Activated T-cell treated with anti-CD3 and anti-CD28 coated beads, Interleukin-2, amount 50 U/mL, for 72 hours (primary cell): ENCODE measurements at regions not wholly inside any gene's neighbourhood (a gene's known extent, or its start where the extent isn't known, plus 50 kb on each side); places are given as distances from the start of the nearest gene placed in this dataset.
"Not testable (repeated sequence)": the region's sequence is repeated elsewhere in the genome, so short reads cannot be mapped to it uniquely, and the experiment has no call there.

Source experiments
- ATAC-seq, 2 donors: fragments of 150-1000 bp; cut with Tn5 transposase; replicated peaks in 1 of 2; 2 replicates each; pipeline ENCODE4 v1.10.0; 2021; ENCODE audit warnings: moderate library complexity in 2 of 2, mild to moderate bottlenecking in 1 of 2
- DNase-seq, 2 donors: peaks; one replicate each; pipeline ENCODE4 v3.0.0; 2021 to 2022; ENCODE audit warnings: mixed read lengths in 1 of 2
- H3K27ac Mint-ChIP-seq: one replicate; pipeline ENCODE4 v1.8.0; 2022; ENCODE audit warnings: mild to moderate bottlenecking, moderate library complexity, mixed read lengths
- H3K27me3 Mint-ChIP-seq: one replicate; pipeline ENCODE4 v1.8.0; 2022; ENCODE audit warnings: low read depth, mixed read lengths
- H3K36me3 Mint-ChIP-seq, 2 donors: one replicate each; pipeline ENCODE4 v1.8.0; 2022; ENCODE audit warnings: mixed read lengths in 2 of 2, mild to moderate bottlenecking in 1 of 2; ENCODE audit not compliant: insufficient read depth in 2 of 2
- H3K4me1 Mint-ChIP-seq: one replicate; pipeline ENCODE4 v1.8.0; 2022; ENCODE audit warnings: low read depth, mixed read lengths
- H3K4me3 Mint-ChIP-seq, 2 donors: one replicate each; pipeline ENCODE4 v1.8.0; 2022; ENCODE audit warnings: mild to moderate bottlenecking in 2 of 2, mixed read lengths in 2 of 2, moderate library complexity in 2 of 2
- H3K9me3 Mint-ChIP-seq, 2 donors: one replicate each; pipeline ENCODE4 v1.8.0; 2022; ENCODE audit warnings: mixed read lengths in 2 of 2

DNA sequence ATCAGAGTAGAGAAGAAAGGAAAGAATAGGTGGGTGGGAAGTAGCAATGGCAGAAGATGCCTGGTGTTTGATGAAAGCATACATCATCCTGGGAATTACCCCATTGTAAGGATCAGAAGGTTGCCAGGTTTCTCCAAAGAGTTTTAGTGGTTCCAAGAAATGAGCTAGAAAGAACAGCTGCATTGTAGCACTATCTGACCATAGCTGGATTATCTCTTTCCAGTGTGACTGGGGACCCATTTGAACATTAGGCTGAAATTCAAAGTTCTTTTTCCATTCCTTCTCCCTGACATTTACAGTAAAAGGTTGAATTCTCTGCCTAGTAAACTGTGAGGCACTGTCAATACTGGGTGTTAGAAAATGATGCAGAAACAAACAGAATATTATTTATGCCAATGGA is 244.4 kb downstream of the GALC start:
- DNase-seq = no peak
- no peaks in the 10 kb centered on the region for H3K9me3 Mint-ChIP-seq
- H3K4me3 Mint-ChIP-seq = no peak overlapping the region
- no peak overlapping the region for H3K27ac Mint-ChIP-seq
- peaks cover 5% of the 10 kb centered on the region for H3K27me3 Mint-ChIP-seq
- no peaks in the 10 kb centered on the region for H3K36me3 Mint-ChIP-seq
- ATAC-seq = no peak
- H3K4me1 Mint-ChIP-seq = no peaks in the 10 kb centered on the region

- no peak overlapping the region for H3K27ac Mint-ChIP-seq
- no peak overlapping the region for H3K4me3 Mint-ChIP-seq
- peaks cover 4% of the 10 kb centered on the region for H3K27me3 Mint-ChIP-seq
- DNase-seq (peak; percentile 6), ATAC-seq (no peak)
- no peaks in the 10 kb centered on the region for H3K36me3 Mint-ChIP-seq
- no peaks in the 10 kb centered on the region for H3K4me1 Mint-ChIP-seq
- H3K9me3 Mint-ChIP-seq = no peaks in the 10 kb centered on the region
These were observed 247.4 kb downstream of the GALC start for GRCh38 chr14:87745507-87746118.

- DNase-seq, H3K4me1 Mint-ChIP-seq, ATAC-seq, H3K27ac Mint-ChIP-seq, H3K9me3 Mint-ChIP-seq, H3K4me3 Mint-ChIP-seq, H3K36me3 Mint-ChIP-seq, H3K27me3 Mint-ChIP-seq: not testable (repeated sequence)
These were observed 258.2 kb downstream of the GALC start for GRCh38 chr14:87734577-87735360.

DNA sequence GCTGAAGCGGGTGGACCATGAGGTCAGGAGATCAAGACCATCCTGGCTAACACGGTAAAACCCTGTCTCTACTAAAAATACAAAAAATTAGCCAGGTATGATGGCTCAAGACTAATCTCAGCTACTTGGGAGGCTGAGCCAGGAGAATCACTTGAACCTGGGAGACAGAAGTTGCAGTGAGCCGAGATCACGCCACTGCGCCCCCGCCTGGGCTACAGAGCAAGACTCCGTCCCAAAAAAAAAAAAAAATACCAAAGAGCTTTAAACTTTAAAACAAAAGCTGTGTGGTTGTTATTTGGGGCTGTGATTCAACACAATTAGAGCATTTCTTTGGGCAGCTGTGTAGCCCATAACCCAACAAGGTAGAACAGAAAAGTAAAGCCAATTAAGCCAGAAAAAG is 259.9 kb downstream of the GALC start:
- H3K4me1 Mint-ChIP-seq, ATAC-seq, H3K27ac Mint-ChIP-seq, H3K27me3 Mint-ChIP-seq, DNase-seq, H3K4me3 Mint-ChIP-seq, H3K9me3 Mint-ChIP-seq, H3K36me3 Mint-ChIP-seq: not testable (repeated sequence)

DNA sequence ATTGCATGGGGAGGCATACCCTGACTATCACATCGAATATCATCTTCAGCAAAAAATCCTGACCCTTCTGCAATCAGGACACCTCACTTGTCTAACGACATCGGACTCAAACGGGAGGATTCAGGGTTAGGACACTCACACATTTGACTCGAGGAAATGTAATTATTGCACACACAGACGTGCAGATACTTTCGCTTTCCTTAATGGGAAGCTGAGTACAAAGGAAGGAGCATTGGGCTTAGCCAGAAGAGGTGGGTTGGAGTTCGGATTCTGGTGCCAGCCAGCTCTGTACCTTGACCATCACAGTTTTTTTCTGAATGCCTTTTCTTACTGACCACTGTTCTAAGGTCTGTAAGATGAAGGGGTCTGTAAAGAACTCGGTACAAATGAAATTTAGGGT is 260.4 kb downstream of the GALC start:
- DNase-seq (no peak), ATAC-seq (no peak)
- Mint-ChIP-seq H3K4me3 (no peak overlapping the region), H3K27ac (no peak overlapping the region), H3K36me3 (no peaks in the 10 kb centered on the region), H3K27me3 (no peaks in the 10 kb centered on the region), H3K9me3 (peaks cover 0 to 2% of the 10 kb centered on the region in 2 donors), H3K4me1 (no peaks in the 10 kb centered on the region)

- Mint-ChIP-seq H3K27me3 (no peaks in the 10 kb centered on the region), H3K4me1 (no peaks in the 10 kb centered on the region), H3K4me3 (no peak overlapping the region), H3K36me3 (no peaks in the 10 kb centered on the region), H3K9me3 (no peaks in the 10 kb centered on the region), H3K27ac (no peak overlapping the region)
- ATAC-seq = no peak
- DNase-seq = no peak
These were observed 267.7 kb downstream of the GALC start for GRCh38 chr14:87725318-87725717.

- H3K4me1 Mint-ChIP-seq = no peaks in the 10 kb centered on the region
- no peak overlapping the region for H3K27ac Mint-ChIP-seq
- H3K27me3 Mint-ChIP-seq = no peaks in the 10 kb centered on the region
These were observed 280.4 kb downstream of the GALC start for GRCh38 chr14:87712396-87713090.

DNA sequence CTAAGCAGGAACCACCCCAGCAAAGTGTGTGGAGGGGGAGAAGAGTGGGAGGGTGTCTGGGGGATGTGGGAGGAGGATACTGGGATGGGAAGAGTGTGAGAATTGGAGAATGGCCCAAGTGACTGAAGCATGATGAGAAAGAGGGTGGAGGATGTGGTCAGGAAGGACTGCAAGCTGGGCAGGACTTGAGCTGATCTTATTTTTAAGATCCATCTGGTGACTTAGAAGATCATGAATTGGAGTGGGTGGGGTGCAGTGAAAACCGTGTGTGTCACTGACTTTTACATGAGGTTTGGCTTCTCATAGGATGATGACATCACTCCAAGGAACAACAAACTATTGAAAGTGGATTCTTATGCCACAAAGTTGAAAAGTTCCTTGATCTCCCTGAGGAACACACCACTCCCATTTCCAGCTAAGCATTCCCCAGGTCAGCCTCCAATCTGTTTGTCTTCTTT is 287.5 kb downstream of the GALC start:
- Mint-ChIP-seq H3K9me3 (no peaks in the 10 kb centered on the region), H3K27ac (no peak overlapping the region), H3K27me3 (no peaks in the 10 kb centered on the region), H3K4me1 (no peaks in the 10 kb centered on the region), H3K4me3 (no peak overlapping the region), H3K36me3 (no peaks in the 10 kb centered on the region)
- no peak for DNase-seq
- no peak for ATAC-seq

More at GRCh38 chr14:87712396-87713090, 280.4 kb downstream of the GALC start:
- no peak for DNase-seq
- Mint-ChIP-seq H3K9me3 (no peaks in the 10 kb centered on the region), H3K4me3 (no peak overlapping the region), H3K36me3 (no peaks in the 10 kb centered on the region)
- ATAC-seq = no peak

GRCh38 chr14:87698481-87698880 is 294.5 kb downstream of the GALC start:
- ATAC-seq (no peak), DNase-seq (no peak)
- H3K27ac Mint-ChIP-seq = no peak overlapping the region
- H3K36me3 Mint-ChIP-seq = no peaks in the 10 kb centered on the region
- H3K9me3 Mint-ChIP-seq = peaks cover 0 to 8% of the 10 kb centered on the region in 2 donors
- no peak overlapping the region for H3K4me3 Mint-ChIP-seq
- H3K27me3 Mint-ChIP-seq = no peaks in the 10 kb centered on the region
- H3K4me1 Mint-ChIP-seq = no peaks in the 10 kb centered on the region

DNA sequence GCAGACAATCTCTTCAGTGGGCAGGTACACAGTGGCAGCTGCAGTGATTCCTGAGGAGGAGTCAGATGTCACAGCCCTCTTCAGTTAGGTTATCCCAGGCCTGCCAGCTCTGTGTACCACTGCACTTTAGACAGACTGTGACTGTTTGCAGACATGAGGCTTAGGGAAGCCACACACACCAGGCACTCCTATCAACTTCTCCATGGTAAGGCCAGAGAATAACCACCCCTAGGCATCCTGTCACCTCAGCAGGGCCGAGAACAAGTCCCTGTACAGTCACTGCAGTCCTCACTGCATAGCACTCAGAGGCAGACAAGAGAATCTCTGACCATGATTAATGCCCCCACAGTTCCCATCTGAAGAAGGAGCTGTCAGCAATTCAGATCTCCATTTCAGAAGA is 296.5 kb downstream of the GALC start:
- no peak overlapping the region for H3K4me3 Mint-ChIP-seq

GRCh38 chr14:87691042-87691881 is 301.7 kb downstream of the GALC start:
- H3K4me1 Mint-ChIP-seq = no peaks in the 10 kb centered on the region
- no peak for ATAC-seq
- DNase-seq = no peak
- no peak overlapping the region for H3K27ac Mint-ChIP-seq
- H3K9me3 Mint-ChIP-seq = peaks cover 0 to 8% of the 10 kb centered on the region in 2 donors
- H3K27me3 Mint-ChIP-seq = no peaks in the 10 kb centered on the region
- no peaks in the 10 kb centered on the region for H3K36me3 Mint-ChIP-seq
- no peak overlapping the region for H3K4me3 Mint-ChIP-seq

More for the DNA sequence above, 296.5 kb downstream of the GALC start:
- ATAC-seq (no peak), DNase-seq (no peak)
- Mint-ChIP-seq H3K9me3 (peaks cover 0 to 8% of the 10 kb centered on the region in 2 donors), H3K36me3 (no peaks in the 10 kb centered on the region), H3K27me3 (no peaks in the 10 kb centered on the region), H3K27ac (no peak overlapping the region), H3K4me1 (no peaks in the 10 kb centered on the region)

GRCh38 chr14:87690076-87690613 is 302.8 kb downstream of the GALC start:
- Mint-ChIP-seq H3K27ac (no peak overlapping the region), H3K27me3 (no peaks in the 10 kb centered on the region), H3K4me3 (no peak overlapping the region), H3K36me3 (no peaks in the 10 kb centered on the region), H3K4me1 (no peaks in the 10 kb centered on the region), H3K9me3 (peaks cover 0 to 8% of the 10 kb centered on the region in 2 donors)
- DNase-seq (no peak), ATAC-seq (no peak)
